Stimulated activated CD4-positive, alpha-beta T cell treated with anti-CD3 and anti-CD28 coated beads, Interleukin-1b, Interleukin-23, amount 100 ng/mL, for 48 hours (primary cell): ENCODE measurements at regions not wholly inside any gene's neighbourhood (a gene's known extent, or its start where the extent isn't known, plus 50 kb on each side); places are given as distances from the start of the nearest gene placed in this dataset.

ENCODE experiments used
- DNase-seq: peaks from one replicate; pipeline ENCODE4 v3.0.0-alpha.2; 2020

GRCh38 chr18:73961804-73962203 is 185.8 kb downstream of the FBXO15 start:
- no peak for DNase-seq

- no peak for DNase-seq
These were observed 188.3 kb downstream of the FBXO15 start for GRCh38 chr18:73959352-73959751.

- no peak for DNase-seq
These were observed 193.4 kb downstream of the FBXO15 start for GRCh38 chr18:73954268-73954667.

- DNase-seq = no peak
These were observed 195.2 kb downstream of the FBXO15 start for GRCh38 chr18:73952296-73952946.

- DNase-seq = no peak
These were observed 197.4 kb downstream of the FBXO15 start for GRCh38 chr18:73950116-73950700.

- DNase-seq = no peak
These were observed 199.1 kb downstream of the FBXO15 start for GRCh38 chr18:73948497-73948896.

GRCh38 chr18:73948084-73948483 is 199.6 kb downstream of the FBXO15 start:
- no peak for DNase-seq

- no peak for DNase-seq
These were observed 200.3 kb downstream of the FBXO15 start for GRCh38 chr18:73947180-73947921.

- no peak for DNase-seq
These were observed 202.4 kb downstream of the FBXO15 start for GRCh38 chr18:73945130-73945792.

- DNase-seq = no peak
These were observed 202.9 kb downstream of the FBXO15 start for GRCh38 chr18:73944715-73945114.

- DNase-seq = no peak
These were observed 203.9 kb downstream of the FBXO15 start for GRCh38 chr18:73943763-73944162.

GRCh38 chr18:73942956-73943355 is 204.7 kb downstream of the FBXO15 start:
- no peak for DNase-seq

- no peak for DNase-seq
These were observed 205.5 kb downstream of the FBXO15 start for GRCh38 chr18:73942081-73942625.

GRCh38 chr18:73940721-73941120 is 206.9 kb downstream of the FBXO15 start:
- DNase-seq = no peak

- DNase-seq = no peak
These were observed 208.2 kb downstream of the FBXO15 start for GRCh38 chr18:73939391-73939790.

- no peak for DNase-seq
These were observed 213.9 kb downstream of the FBXO15 start for GRCh38 chr18:73933685-73934084.

- no peak for DNase-seq
These were observed 214.7 kb downstream of the FBXO15 start for GRCh38 chr18:73932976-73933375.

- no peak for DNase-seq
These were observed 220.1 kb downstream of the FBXO15 start for GRCh38 chr18:73927496-73927895.

- no peak for DNase-seq
These were observed 222.8 kb downstream of the FBXO15 start for GRCh38 chr18:73924836-73925235.

- DNase-seq = no peak
These were observed 223.3 kb downstream of the FBXO15 start for GRCh38 chr18:73924307-73924706.

- DNase-seq = no peak
These were observed 223.8 kb downstream of the FBXO15 start for GRCh38 chr18:73923866-73924265.

- DNase-seq = no peak
These were observed 227.6 kb downstream of the FBXO15 start for GRCh38 chr18:73920033-73920432.

- no peak for DNase-seq
These were observed 228.8 kb downstream of the FBXO15 start for GRCh38 chr18:73918816-73919215.
